ENCODE measurements at regions not wholly inside any gene's neighbourhood (a gene's known extent, or its start where the extent isn't known, plus 50 kb on each side); places are given as distances from the start of the nearest gene placed in this dataset.
"Not testable (repeated sequence)": the region's sequence is repeated elsewhere in the genome, so short reads cannot be mapped to it uniquely, and the experiment has no call there.

GRCh38 chr3:36075491-36075890, 304.8 kb upstream of the STAC start:
- no peak for DNase-seq (ENCODE audit: low read depth)

DNA sequence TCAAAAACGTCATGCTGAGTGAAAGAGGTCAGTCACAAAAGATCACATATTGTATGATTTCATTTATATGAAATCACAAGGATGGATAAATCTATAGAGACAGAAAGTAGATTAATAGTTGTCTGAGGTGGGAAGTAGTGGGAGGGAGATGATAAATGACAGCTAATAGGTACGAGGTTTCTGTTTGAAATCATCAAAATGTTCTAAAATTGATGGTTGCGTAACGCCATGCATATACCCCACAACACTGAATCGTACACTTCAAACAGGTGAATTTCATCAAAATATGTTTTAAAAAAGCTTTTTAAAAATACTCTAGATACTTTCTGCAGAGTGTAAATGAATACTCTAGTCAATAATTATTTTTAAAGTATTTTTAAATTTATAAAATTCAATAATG, 303.0 kb upstream of the STAC start:
- no peak for DNase-seq (ENCODE audit: low read depth)

DNA sequence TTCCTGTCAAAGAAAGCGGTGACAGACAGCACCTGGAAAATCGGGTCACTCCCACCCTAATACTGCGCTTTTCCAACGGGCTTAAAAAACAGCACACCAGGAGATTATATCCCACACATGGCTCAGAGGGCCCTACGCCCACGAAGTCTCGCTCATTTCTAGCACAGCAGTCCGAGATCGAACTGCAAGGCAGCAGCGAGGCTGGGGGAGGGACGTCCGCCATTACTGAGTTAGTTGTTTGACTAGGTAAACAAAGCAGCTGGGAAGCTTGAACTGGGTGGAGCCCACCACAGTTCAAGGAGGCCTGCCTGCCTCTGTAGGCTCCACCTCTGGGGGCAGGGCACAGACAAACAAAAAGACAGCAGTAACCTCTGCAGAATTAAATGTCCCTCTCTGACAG, 297.3 kb upstream of the STAC start:
- not testable (repeated sequence) for DNase-seq (ENCODE audit: low read depth)

GRCh38 chr3:36095238-36095637, 285.1 kb upstream of the STAC start:
- DNase-seq (ENCODE audit: low read depth), result no peak

DNA sequence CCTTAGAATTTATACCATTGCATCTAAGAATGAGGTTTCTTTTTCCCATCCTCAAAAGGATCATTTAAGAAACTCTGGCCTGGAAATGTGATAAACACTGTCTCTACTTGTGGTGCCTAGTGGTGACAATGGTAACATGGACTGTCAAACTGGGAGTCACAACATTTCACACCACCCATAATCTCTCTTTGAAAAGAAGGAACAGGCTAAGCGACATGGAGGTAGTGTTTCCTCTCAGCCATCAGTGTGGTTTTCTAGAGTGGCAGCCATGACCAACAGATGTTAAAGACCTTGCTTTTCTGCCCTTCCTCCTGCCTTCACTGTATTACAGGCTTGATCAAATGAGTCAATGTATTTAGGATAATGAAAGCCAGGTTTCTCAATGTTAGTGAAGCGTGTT, 283.1 kb upstream of the STAC start:
- no peak for DNase-seq (ENCODE audit: low read depth)

- DNase-seq (ENCODE audit: low read depth), result no peak
Observed at GRCh38 chr3:36114353-36114752, 266.0 kb upstream of the STAC start.

- DNase-seq (ENCODE audit: low read depth), result peak; percentile 26
Observed at GRCh38 chr3:36124118-36124796, 256.0 kb upstream of the STAC start.

GRCh38 chr3:36132214-36132613, 248.1 kb upstream of the STAC start:
- DNase-seq (ENCODE audit: low read depth), result no peak

GRCh38 chr3:36135863-36136262, 244.4 kb upstream of the STAC start:
- no peak for DNase-seq (ENCODE audit: low read depth)

- no peak for DNase-seq (ENCODE audit: low read depth)
Observed at GRCh38 chr3:36142746-36143145, 237.6 kb upstream of the STAC start.

- no peak for DNase-seq (ENCODE audit: low read depth)
Observed at GRCh38 chr3:36146404-36146803, 233.9 kb upstream of the STAC start.

- no peak for DNase-seq (ENCODE audit: low read depth)
Observed at GRCh38 chr3:36147934-36148558, 232.3 kb upstream of the STAC start.

GRCh38 chr3:36149447-36149865, 230.8 kb upstream of the STAC start:
- no peak for DNase-seq (ENCODE audit: low read depth)

GRCh38 chr3:36155515-36155914, 224.8 kb upstream of the STAC start:
- no peak for DNase-seq (ENCODE audit: low read depth)

DNA sequence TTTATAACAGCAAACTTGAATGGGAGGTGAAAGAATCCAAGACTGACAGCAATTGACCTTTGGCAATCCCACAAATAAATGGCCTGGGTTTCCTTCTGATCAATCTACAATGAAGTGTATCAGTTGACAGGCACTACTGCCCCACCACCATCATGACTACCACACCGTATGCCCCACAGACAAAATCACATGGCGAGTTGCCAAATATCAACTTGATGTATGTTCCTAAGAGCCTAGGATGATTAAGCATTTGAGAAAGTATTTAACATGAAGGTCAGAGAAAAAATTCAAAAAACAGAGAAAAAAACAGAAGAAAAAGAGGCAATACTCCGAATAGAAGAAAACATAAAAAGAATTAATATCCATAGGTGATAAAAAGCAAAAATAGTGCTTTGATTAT, 215.9 kb upstream of the STAC start:
- no peak for DNase-seq (ENCODE audit: low read depth)

DNA sequence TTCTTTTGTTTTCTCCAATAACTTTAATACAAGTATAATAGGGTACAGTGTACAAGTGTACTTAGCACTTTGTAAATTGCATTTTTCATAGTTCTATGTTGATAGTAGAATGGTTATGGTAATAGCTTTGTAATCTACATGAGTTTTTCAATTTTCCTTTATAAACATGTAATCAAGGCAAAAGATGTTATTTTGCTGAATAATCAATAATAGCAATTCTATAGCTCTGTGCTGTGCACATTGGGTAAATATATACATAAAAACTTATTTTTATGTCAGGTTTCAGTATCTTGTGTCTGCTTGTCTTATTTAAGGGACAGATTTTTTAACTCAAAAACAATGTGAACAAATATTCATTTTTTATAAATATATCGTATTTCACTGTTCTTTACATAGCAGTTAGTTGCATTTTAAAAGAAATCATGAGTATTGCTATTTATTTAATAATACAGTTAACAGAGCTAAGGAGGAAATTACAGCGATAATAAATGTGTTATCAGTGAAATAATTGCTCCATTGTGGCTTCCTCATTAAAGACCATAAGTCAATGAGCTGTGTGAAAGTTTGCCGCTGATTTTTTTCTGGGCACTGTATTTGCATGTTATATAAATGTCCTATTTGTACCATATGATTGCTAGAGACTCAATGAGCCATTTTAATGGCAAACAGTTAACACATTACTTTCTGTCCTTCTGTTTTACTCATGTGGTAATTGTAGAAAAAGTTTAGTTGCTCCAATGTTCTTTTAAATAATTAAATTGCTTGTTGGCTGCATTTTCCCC, 214.6 kb upstream of the STAC start:
- DNase-seq (ENCODE audit: low read depth), result no peak

DNA sequence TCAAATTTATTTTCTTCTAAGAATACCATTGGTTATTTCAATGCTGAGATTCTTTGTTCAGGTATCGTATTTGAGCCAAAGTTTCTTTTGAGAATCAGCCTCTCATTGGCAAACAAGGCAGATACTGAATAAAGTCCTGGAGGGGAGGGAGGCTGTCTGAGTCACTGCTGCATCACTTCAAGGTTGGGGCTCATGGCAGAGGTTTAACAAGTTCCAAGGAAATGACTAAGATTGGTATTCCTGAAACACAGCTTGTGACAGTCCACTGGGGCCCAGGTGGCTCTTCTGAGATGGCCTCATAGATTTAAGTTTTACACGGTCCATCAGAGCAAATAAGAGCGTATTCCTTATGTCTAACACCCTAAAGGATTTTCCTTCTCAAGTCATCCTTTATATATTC, 213.8 kb upstream of the STAC start:
- peak; percentile 22 for DNase-seq (ENCODE audit: low read depth)

DNA sequence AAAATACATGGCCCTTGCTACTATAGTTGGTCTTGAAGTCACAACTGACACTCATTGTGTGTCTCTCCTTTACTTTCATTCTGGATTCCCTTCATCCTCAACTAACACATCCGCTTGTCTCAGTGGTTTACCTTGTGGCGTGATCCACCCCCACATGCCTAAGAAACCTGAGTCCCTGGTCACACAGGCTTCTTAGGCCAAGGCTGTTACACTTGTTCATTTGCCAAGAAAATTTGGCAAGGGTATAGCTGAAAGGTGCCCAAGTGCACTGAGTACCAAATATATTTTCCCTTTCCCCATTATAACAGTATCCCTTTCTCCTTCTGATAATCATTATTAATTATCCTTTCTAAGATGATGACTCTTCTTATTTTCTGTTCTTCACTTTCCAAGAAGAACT, 207.6 kb upstream of the STAC start:
- peak; percentile 9 for DNase-seq (ENCODE audit: low read depth)

- DNase-seq (ENCODE audit: low read depth), result no peak
Observed at GRCh38 chr3:36175113-36175812, 205.0 kb upstream of the STAC start.

DNA sequence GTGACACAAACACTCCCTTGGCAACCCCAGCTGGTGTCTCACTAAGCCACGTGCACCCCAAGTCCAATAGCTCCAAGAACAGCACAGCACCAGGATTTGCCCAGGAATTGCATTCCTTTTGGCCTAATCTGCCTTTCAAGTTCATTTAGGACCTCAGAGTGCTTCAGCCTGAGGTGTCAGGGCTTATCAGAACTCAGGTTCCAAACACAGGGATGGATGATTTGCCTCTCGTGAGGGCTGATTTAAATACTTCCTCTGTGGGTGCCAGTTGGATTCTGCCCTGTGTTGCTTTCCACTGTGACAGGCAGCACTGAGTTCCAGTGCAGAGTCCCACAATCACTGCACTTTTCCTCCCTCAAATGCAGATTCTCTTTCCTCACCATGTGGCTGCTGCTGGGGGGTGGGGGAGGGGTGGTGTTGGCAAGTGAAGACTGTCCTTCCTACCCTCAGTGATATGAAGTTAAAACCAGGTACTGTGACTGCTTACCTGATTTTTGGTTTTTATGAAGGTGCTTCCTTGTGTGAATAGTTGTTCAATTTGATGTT, 204.3 kb upstream of the STAC start:
- DNase-seq (ENCODE audit: low read depth), result no peak

DNA sequence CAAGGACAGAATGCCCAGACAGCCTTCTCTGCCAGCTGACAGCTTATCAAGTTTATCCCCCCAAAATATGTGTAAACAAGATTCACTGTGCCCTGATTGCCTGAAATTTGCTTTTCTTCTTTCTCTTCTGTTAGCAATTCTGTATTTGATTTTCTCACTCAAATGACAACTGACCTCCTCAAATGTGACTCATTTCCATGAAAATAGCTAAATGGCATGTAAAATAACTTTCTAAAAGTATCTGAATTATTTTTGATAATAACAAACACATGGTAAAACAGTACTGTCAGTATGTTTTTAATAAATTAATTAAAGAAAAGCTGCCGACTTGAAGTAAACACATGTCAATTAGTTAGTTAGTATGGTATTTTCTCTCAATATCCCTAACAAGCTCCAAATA, 202.3 kb upstream of the STAC start:
- DNase-seq (ENCODE audit: low read depth), result no peak

GRCh38 chr3:36182024-36182423, 198.3 kb upstream of the STAC start:
- DNase-seq (ENCODE audit: low read depth), result no peak
